Loucy (cell line): ENCODE measurements at regions not wholly inside any gene's neighbourhood (a gene's known extent, or its start where the extent isn't known, plus 50 kb on each side); places are given as distances from the start of the nearest gene placed in this dataset.

ENCODE experiments used
- CTCF ChIP-seq: fragments of 200-600 bp; sonication (generic); conservative IDR thresholded peaks from 2 replicates; pipeline ENCODE4 v1.5.1; 2014; ENCODE audit warnings: mild to moderate bottlenecking, antibody characterized with exemption, low read length
- EZH2phosphoT487 ChIP-seq: fragments of 200-600 bp; IDR thresholded peaks from 2 replicates; pipeline ENCODE4 v1.6.1; 2018; ENCODE audit warnings: antibody characterized with exemption, mild to moderate bottlenecking, moderate library complexity, borderline replicate concordance

GRCh38 chr2:129408570-129408969 is 570.9 kb upstream of the RAB6C start:
- TF ChIP-seq CTCF (no peak), EZH2phosphoT487 (no peak)
